SK-N-SH (cell line): ENCODE measurements at regions not wholly inside any gene's neighbourhood (a gene's known extent, or its start where the extent isn't known, plus 50 kb on each side); places are given as distances from the start of the nearest gene placed in this dataset.
"Not testable (repeated sequence)": the region's sequence is repeated elsewhere in the genome, so short reads cannot be mapped to it uniquely, and the experiment has no call there.

Experiments used
- CHD2 ChIP-seq: fragments of 150-350 bp; IDR thresholded peaks from 2 replicates; pipeline ENCODE4 v1.6.1; 2018; ENCODE audit warnings: low read length; ENCODE audit not compliant: partially characterized antibody
- EP300 ChIP-seq, 2 experiments: IDR thresholded peaks; 2 replicates each; pipeline versions ENCODE4 v1.4.0 to v1.6.1; 2012; ENCODE audit warnings: borderline replicate concordance in 1 of 2, low read depth in 1 of 2, low read length in 1 of 2
- GABPA ChIP-seq: IDR thresholded peaks from 2 replicates; pipeline ENCODE4 v1.4.0; 2012; ENCODE audit warnings: low read depth, mild to moderate bottlenecking
- MAX ChIP-seq: IDR thresholded peaks from 2 replicates; pipeline ENCODE4 v1.4.0; 2012; ENCODE audit warnings: low read depth
- POLR2AphosphoS5 ChIP-seq: IDR thresholded peaks from 2 replicates; pipeline ENCODE4 v1.6.1; 2012; ENCODE audit warnings: low read depth, low read length
- RCOR1 ChIP-seq: fragments of 150-350 bp; IDR thresholded peaks from 2 replicates; pipeline ENCODE4 v1.6.1; 2017; ENCODE audit warnings: antibody characterized with exemption, low read length
- RFX5 ChIP-seq: IDR thresholded peaks from 2 replicates; pipeline ENCODE4 v1.6.1; 2012; ENCODE audit warnings: mild to moderate bottlenecking, improper control_type of control experiment, low read length
- USF1 ChIP-seq: IDR thresholded peaks from 2 replicates; pipeline ENCODE4 v1.4.0; 2012; ENCODE audit warnings: low read depth, borderline replicate concordance
- ZBTB33 ChIP-seq: IDR thresholded peaks from 2 replicates; pipeline ENCODE4 v1.4.0; 2012; ENCODE audit warnings: low read depth, borderline replicate concordance
- TF ChIP-seq, protein P1 (sequence below): IDR thresholded peaks from 2 replicates; pipeline ENCODE4 v1.6.1; 2012; ENCODE audit warnings: mild to moderate bottlenecking, low read depth, low read length, moderate library complexity
- TF ChIP-seq, protein P2 (sequence below): fragments of 200-600 bp; sonication (generic); IDR thresholded peaks from 2 replicates; pipeline ENCODE4 v1.6.1; 2017; ENCODE audit warnings: antibody characterized with exemption, mild to moderate bottlenecking, moderate library complexity

DNA sequence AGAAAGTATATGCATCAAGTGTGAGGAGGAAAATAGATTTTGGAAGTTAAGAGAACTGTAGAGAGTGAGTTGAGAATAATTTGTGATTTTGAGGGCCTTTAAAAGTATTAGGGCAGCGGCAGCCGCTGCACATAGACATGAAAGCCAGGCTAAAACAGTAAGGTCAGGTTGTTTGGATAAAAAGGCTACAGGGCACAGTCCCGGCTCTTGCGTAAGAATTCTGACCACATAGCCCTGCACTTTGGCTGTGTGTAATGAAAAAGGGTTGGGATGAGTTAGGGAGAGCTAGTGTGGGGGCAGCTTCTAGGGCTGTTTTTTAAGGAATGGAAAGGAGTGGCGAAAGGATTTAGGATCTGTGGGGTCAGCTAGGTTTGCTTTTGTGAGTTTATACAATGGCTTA, 130.8 kb downstream of the CCDC71L start:
- TF ChIP-seq, protein P1, sequence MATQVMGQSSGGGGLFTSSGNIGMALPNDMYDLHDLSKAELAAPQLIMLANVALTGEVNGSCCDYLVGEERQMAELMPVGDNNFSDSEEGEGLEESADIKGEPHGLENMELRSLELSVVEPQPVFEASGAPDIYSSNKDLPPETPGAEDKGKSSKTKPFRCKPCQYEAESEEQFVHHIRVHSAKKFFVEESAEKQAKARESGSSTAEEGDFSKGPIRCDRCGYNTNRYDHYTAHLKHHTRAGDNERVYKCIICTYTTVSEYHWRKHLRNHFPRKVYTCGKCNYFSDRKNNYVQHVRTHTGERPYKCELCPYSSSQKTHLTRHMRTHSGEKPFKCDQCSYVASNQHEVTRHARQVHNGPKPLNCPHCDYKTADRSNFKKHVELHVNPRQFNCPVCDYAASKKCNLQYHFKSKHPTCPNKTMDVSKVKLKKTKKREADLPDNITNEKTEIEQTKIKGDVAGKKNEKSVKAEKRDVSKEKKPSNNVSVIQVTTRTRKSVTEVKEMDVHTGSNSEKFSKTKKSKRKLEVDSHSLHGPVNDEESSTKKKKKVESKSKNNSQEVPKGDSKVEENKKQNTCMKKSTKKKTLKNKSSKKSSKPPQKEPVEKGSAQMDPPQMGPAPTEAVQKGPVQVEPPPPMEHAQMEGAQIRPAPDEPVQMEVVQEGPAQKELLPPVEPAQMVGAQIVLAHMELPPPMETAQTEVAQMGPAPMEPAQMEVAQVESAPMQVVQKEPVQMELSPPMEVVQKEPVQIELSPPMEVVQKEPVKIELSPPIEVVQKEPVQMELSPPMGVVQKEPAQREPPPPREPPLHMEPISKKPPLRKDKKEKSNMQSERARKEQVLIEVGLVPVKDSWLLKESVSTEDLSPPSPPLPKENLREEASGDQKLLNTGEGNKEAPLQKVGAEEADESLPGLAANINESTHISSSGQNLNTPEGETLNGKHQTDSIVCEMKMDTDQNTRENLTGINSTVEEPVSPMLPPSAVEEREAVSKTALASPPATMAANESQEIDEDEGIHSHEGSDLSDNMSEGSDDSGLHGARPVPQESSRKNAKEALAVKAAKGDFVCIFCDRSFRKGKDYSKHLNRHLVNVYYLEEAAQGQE = not testable (repeated sequence)
- not testable (repeated sequence) for TF ChIP-seq GABPA; ZBTB33; EP300 (IDR thresholded peaks at IDR 0.05; ENCODE audit: borderline replicate concordance in 1 of 2, low read depth in 1 of 2, low read length in 1 of 2); USF1; RCOR1; RFX5; CHD2; POLR2AphosphoS5; MAX
- TF ChIP-seq, protein P2, sequence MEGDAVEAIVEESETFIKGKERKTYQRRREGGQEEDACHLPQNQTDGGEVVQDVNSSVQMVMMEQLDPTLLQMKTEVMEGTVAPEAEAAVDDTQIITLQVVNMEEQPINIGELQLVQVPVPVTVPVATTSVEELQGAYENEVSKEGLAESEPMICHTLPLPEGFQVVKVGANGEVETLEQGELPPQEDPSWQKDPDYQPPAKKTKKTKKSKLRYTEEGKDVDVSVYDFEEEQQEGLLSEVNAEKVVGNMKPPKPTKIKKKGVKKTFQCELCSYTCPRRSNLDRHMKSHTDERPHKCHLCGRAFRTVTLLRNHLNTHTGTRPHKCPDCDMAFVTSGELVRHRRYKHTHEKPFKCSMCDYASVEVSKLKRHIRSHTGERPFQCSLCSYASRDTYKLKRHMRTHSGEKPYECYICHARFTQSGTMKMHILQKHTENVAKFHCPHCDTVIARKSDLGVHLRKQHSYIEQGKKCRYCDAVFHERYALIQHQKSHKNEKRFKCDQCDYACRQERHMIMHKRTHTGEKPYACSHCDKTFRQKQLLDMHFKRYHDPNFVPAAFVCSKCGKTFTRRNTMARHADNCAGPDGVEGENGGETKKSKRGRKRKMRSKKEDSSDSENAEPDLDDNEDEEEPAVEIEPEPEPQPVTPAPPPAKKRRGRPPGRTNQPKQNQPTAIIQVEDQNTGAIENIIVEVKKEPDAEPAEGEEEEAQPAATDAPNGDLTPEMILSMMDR = not testable (repeated sequence)
